SU-DHL-6 (cell line): ENCODE measurements at regions not wholly inside any gene's neighbourhood (a gene's known extent, or its start where the extent isn't known, plus 50 kb on each side); places are given as distances from the start of the nearest gene placed in this dataset.
"Not testable (repeated sequence)": the region's sequence is repeated elsewhere in the genome, so short reads cannot be mapped to it uniquely, and the experiment has no call there.

Experiments used
- H2AFZ ChIP-seq: fragments of 200-600 bp; sonication (generic); 2 replicates; pipeline ENCODE4 v1.6.1; 2014; ENCODE audit warnings: low read depth, mild to moderate bottlenecking, moderate library complexity, mixed read lengths, antibody characterized with exemption, low read length; ENCODE audit not compliant: severe bottlenecking
- H3F3A ChIP-seq: fragments of 200-600 bp; shearing (Covaris generic); 2 replicates; pipeline ENCODE4 v1.6.0; 2016; ENCODE audit warnings: antibody characterized with exemption, mild to moderate bottlenecking; ENCODE audit not compliant: insufficient read depth
- H3K27ac ChIP-seq: fragments of 200-600 bp; sonication (generic); 2 replicates; pipeline ENCODE4 v1.5.1; 2016; ENCODE audit warnings: low read depth, mild to moderate bottlenecking, low read length, moderate library complexity, mixed read lengths
- H3K27me3 ChIP-seq: fragments of 200-600 bp; sonication (generic), shearing (Covaris generic); 2 replicates; pipeline ENCODE4 v1.6.0; 2014; ENCODE audit warnings: mild to moderate bottlenecking, low read length
- H3K36me3 ChIP-seq: fragments of 200-600 bp; sonication (generic); 2 replicates; pipeline ENCODE4 v1.6.1; 2014; ENCODE audit warnings: mild to moderate bottlenecking, low read length, mixed read lengths
- H3K4me2 ChIP-seq: fragments of 300-600, 200-600 bp; shearing (Covaris generic), sonication (generic); 2 replicates; pipeline ENCODE4 v1.6.0; 2014; ENCODE audit warnings: low read length, low read depth, mild to moderate bottlenecking; ENCODE audit not compliant: poor library complexity, severe bottlenecking
- H3K4me3 ChIP-seq: fragments of 200-600 bp; sonication (generic); 2 replicates; pipeline ENCODE4 v1.5.1; 2014; ENCODE audit warnings: antibody characterized with exemption, low read length, mild to moderate bottlenecking, mixed read lengths; ENCODE audit not compliant: insufficient read depth, poor library complexity, severe bottlenecking
- H3K79me2 ChIP-seq: fragments of 200-600 bp; sonication (generic); 2 replicates; pipeline ENCODE4 v1.6.1; 2014; ENCODE audit warnings: mild to moderate bottlenecking, low read length, moderate library complexity; ENCODE audit not compliant: insufficient read depth
- H3K9ac ChIP-seq: fragments of 200-600 bp; sonication (generic); 2 replicates; pipeline ENCODE4 v1.7.0; 2014; ENCODE audit warnings: mild to moderate bottlenecking, low read length
- H3K9me2 ChIP-seq: fragments of 200-600 bp; sonication (generic); replicated peaks from 2 replicates; pipeline ENCODE4 v1.6.1; 2014; ENCODE audit warnings: low read length; ENCODE audit not compliant: insufficient read depth
- H3K9me3 ChIP-seq: fragments of 200-600 bp; sonication (generic); 2 replicates; pipeline ENCODE4 v1.6.1; 2014; ENCODE audit warnings: low read length, mixed read lengths; ENCODE audit not compliant: insufficient read depth
- H4K20me1 ChIP-seq: fragments of 200-600 bp; sonication (generic); 2 replicates; pipeline ENCODE4 v1.6.1; 2014; ENCODE audit warnings: low read depth, mild to moderate bottlenecking, antibody characterized with exemption, low read length, moderate library complexity, mixed read lengths
- EZH2phosphoT487 ChIP-seq: fragments of 200-600 bp; sonication (generic), shearing (Covaris generic); conservative IDR thresholded peaks from 2 replicates; pipeline ENCODE4 v1.6.1; 2018; ENCODE audit warnings: mild to moderate bottlenecking, antibody characterized with exemption, low read length, moderate library complexity, mixed read lengths
- TF ChIP-seq, protein P1 (sequence below): fragments of 200-600 bp; sonication (generic); IDR thresholded peaks from one replicate; pipeline ENCODE4 v1.5.1; 2017; ENCODE audit warnings: antibody characterized with exemption, mild to moderate bottlenecking, low read length, moderate library complexity; ENCODE audit not compliant: insufficient read depth, poor library complexity, severe bottlenecking

DNA sequence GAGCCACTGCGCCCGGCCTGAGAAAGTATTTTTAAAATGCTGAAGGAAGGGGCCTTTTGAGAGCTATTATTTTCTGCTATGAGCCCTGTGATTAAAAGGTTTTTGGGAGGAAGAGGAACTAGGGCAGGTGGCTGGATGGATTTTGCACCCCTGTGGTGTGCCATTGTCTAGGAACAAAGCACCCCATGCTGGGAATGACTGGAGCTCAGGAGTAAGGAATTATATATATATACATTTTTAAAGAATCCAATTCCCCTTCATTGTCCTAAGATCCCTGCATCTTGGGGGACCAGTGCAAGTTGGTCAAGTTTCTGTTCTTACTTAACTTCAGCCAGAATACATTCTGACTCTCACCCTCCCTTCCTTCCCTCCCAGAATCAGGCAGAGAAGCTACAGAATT is 91.6 kb downstream of the ZNF648 start:
- H3F3A ChIP-seq: no peaks in the 10 kb centered on the region
- no peaks in the 10 kb centered on the region for H3K79me2 ChIP-seq
- H3K9me2 ChIP-seq: no peaks in the 10 kb centered on the region
- no peaks in the 10 kb centered on the region for H3K27me3 ChIP-seq
- no peaks in the 10 kb centered on the region for H3K9me3 ChIP-seq
- no peak overlapping the region for H3K27ac ChIP-seq
- no peak overlapping the region for H2AFZ ChIP-seq
- TF ChIP-seq EZH2phosphoT487: no peak
- TF ChIP-seq, protein P1, sequence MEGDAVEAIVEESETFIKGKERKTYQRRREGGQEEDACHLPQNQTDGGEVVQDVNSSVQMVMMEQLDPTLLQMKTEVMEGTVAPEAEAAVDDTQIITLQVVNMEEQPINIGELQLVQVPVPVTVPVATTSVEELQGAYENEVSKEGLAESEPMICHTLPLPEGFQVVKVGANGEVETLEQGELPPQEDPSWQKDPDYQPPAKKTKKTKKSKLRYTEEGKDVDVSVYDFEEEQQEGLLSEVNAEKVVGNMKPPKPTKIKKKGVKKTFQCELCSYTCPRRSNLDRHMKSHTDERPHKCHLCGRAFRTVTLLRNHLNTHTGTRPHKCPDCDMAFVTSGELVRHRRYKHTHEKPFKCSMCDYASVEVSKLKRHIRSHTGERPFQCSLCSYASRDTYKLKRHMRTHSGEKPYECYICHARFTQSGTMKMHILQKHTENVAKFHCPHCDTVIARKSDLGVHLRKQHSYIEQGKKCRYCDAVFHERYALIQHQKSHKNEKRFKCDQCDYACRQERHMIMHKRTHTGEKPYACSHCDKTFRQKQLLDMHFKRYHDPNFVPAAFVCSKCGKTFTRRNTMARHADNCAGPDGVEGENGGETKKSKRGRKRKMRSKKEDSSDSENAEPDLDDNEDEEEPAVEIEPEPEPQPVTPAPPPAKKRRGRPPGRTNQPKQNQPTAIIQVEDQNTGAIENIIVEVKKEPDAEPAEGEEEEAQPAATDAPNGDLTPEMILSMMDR: no peak
- no peak overlapping the region for H3K4me2 ChIP-seq
- H3K9ac ChIP-seq: no peak overlapping the region
- no peaks in the 10 kb centered on the region for H3K36me3 ChIP-seq
- no peak overlapping the region for H3K4me3 ChIP-seq
- no peaks in the 10 kb centered on the region for H4K20me1 ChIP-seq

DNA sequence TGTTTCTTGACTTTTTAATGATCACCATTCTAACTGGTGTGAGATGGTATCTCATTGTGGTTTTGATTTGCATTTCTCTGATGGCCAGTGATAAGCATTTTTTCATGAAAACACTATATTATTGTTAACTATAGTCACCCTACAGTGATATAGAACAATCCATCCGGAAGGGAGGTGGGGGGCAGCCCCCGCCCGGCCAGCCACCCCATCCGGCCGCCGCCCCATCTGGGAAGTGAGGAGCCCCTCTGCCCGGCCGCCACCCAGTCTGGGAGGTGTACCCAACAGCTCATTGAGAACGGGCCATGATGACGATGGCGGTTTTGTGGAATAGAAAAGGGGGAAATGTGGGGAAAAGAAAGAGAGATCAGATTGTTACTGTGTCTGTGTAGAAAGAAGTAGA is 106.8 kb downstream of the ZNF648 start:
- not testable (repeated sequence) for H3K27me3 ChIP-seq, H3K9ac ChIP-seq, H4K20me1 ChIP-seq, H3K9me3 ChIP-seq, H3K4me3 ChIP-seq, H3K36me3 ChIP-seq, H3K9me2 ChIP-seq, H3K27ac ChIP-seq, H2AFZ ChIP-seq, H3K79me2 ChIP-seq, H3K4me2 ChIP-seq, H3F3A ChIP-seq

DNA sequence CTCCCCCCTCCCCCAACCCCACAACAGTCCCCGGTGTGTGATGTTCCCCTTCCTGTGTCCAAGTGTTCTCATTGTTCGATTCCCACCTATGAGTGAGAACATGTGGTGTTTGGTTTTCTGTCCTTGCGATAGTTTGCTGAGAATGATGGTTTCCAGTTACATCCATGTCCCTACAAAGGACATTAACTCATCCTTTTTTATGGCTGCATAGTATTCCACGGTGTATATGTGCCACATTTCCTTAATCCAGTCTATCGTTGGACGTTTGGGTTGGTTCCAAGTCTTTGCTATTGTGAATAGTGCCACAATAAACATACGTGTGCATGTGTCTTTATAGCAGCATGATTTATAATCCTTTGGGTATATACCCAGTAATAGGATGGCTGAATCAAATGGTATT is 107.3 kb downstream of the ZNF648 start:
- H3K36me3 ChIP-seq, H3K9ac ChIP-seq, H3K9me3 ChIP-seq, H3F3A ChIP-seq, H3K4me3 ChIP-seq, H2AFZ ChIP-seq, H3K27ac ChIP-seq, H3K9me2 ChIP-seq, H3K79me2 ChIP-seq, H4K20me1 ChIP-seq, H3K4me2 ChIP-seq, H3K27me3 ChIP-seq: not testable (repeated sequence)

DNA sequence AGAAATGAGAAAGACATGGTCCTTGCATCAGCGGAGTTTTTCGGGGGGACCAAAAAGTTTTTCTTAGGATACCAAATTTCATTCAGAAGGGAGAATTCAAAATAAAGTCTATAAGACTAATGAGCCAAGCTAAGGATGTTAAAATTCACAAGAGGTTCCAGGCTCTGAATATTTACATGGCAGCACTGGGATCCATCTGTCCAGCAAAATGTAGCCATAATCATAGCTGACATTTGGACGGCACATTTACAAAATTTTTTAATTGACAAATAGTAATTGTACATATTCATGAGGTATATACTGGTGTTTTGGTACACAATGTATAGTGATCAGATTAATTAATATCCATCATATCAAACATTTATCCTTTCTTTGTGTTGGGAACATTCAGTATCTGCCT is 107.9 kb downstream of the ZNF648 start:
- H3K9ac ChIP-seq: no peak overlapping the region
- H3F3A ChIP-seq: no peaks in the 10 kb centered on the region
- H4K20me1 ChIP-seq: no peaks in the 10 kb centered on the region
- H2AFZ ChIP-seq: no peak overlapping the region
- no peaks in the 10 kb centered on the region for H3K9me3 ChIP-seq
- H3K79me2 ChIP-seq: no peaks in the 10 kb centered on the region
- no peak for TF ChIP-seq EZH2phosphoT487
- TF ChIP-seq, protein P1: no peak
- H3K4me2 ChIP-seq: no peak overlapping the region
- H3K4me3 ChIP-seq: no peak overlapping the region
- no peaks in the 10 kb centered on the region for H3K27me3 ChIP-seq
- no peaks in the 10 kb centered on the region for H3K9me2 ChIP-seq
- no peak overlapping the region for H3K27ac ChIP-seq
- H3K36me3 ChIP-seq: no peaks in the 10 kb centered on the region

DNA sequence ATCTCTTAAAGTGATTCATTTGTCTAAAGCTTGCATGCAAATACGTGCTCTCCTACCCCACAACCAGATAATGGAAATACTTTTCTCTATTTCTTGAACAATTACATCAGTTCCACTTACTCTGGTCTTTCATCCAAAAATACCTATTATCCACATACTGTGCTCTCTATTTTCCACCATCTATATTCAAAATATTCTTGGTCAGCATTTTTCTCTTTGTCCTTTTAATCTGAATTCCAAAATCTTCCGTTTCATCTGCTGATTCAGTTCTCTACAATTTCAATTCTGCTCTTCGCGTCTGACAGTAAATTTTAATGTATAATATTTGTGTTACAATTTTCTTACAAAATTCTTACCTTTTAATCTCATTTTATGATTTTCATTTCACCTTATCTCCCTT is 110.3 kb downstream of the ZNF648 start:
- H3F3A ChIP-seq: no peaks in the 10 kb centered on the region
- H3K27ac ChIP-seq: no peak overlapping the region
- H3K4me2 ChIP-seq: no peak overlapping the region

More for the DNA sequence above, 110.3 kb downstream of the ZNF648 start:
- Histone ChIP-seq H3K9me2 (no peaks in the 10 kb centered on the region), H3K9me3 (no peaks in the 10 kb centered on the region), H3K4me3 (no peak overlapping the region), H3K27me3 (no peaks in the 10 kb centered on the region), H3K36me3 (no peaks in the 10 kb centered on the region), H2AFZ (no peak overlapping the region), H3K79me2 (no peaks in the 10 kb centered on the region), H3K9ac (no peak overlapping the region), H4K20me1 (no peaks in the 10 kb centered on the region)
- TF ChIP-seq, protein P1: no peak
- TF ChIP-seq EZH2phosphoT487: no peak
